ENCODE measurements at regions not wholly inside any gene's neighbourhood (a gene's known extent, or its start where the extent isn't known, plus 50 kb on each side); places are given as distances from the start of the nearest gene placed in this dataset.
"Not testable (repeated sequence)": the region's sequence is repeated elsewhere in the genome, so short reads cannot be mapped to it uniquely, and the experiment has no call there.

GRCh38 chr17:31736855-31737625, 122.0 kb downstream of the COPRS start:
- Histone ChIP-seq H3K79me2 (ENCODE audit: control insufficient read depth, insufficient read depth, low read length) (no peaks in the 10 kb centered on the region), H2AFZ (ENCODE audit: insufficient read depth, low read depth, low read length, poor library complexity, severe bottlenecking) (no peak overlapping the region), H3K36me3 (replicated peaks in 1 of 2; ENCODE audit: control extremely low read depth in 1 of 2, control insufficient read depth in 1 of 2, extremely low read depth in 1 of 2, insufficient read depth in 2 of 2, low read length in 1 of 2) (no peaks in the 10 kb centered on the region), H3K9me3 (ENCODE audit: control extremely low read depth in 1 of 3, control insufficient read depth in 2 of 3, insufficient read depth in 1 of 3, low read length in 2 of 3) (peaks cover 0 to 8% (median 0%) of the 10 kb centered on the region in 3 donors), H3K4me1 (ENCODE audit: control insufficient read depth in 2 of 2, insufficient read depth in 2 of 2, low read length in 2 of 2) (no peaks in the 10 kb centered on the region), H4K20me1 (ENCODE audit: control insufficient read depth, insufficient read depth, low read length, poor library complexity, severe bottlenecking) (no peaks in the 10 kb centered on the region), H3K4me3 (ENCODE audit: control extremely low read depth in 1 of 5, extremely low read depth in 1 of 5, insufficient read depth in 1 of 5, low read depth in 2 of 5, low read length in 4 of 5) (no peak overlapping the region), H3K27ac (ENCODE audit: low read length in 2 of 2) (no peak overlapping the region), H3K27me3 (replicated peaks in 1 of 4; ENCODE audit: control extremely low read depth in 1 of 4, control insufficient read depth in 3 of 4, insufficient read depth in 4 of 4, low read length in 3 of 4) (no peaks in the 10 kb centered on the region), H3K9ac (ENCODE audit: low read length) (no peak overlapping the region), H3K4me2 (replicated peaks; ENCODE audit: low read depth, low read length, poor library complexity, severe bottlenecking) (no peak overlapping the region)
- H3K4me3 Mint-ChIP-seq: no peak overlapping the region
- CTCF ChIA-PET: no interaction called here
- DNase-seq (no peak), ATAC-seq (ENCODE audit: low read depth) (no peak)
- H3K9me3 Mint-ChIP-seq (ENCODE audit: insufficient read depth): no peaks in the 10 kb centered on the region
- POLR2A ChIA-PET: no interaction called here
- H3K27ac Mint-ChIP-seq: no peak overlapping the region
- 67% methylated on average over 1 of the region's 5 CpGs for WGBS (ENCODE audit: insufficient coverage)
- peaks cover 14% of the 10 kb centered on the region for H3K27me3 Mint-ChIP-seq
- intact Hi-C loops (cut with micrococcal nuclease): no loop called here
- H3K4me1 Mint-ChIP-seq: no peaks in the 10 kb centered on the region
- no peak for TF ChIP-seq EZH2 (IDR thresholded peaks at IDR 0.05; ENCODE audit: borderline replicate concordance, insufficient read depth, low read depth, low read length, poor library complexity, severe bottlenecking)
- TF ChIP-seq, protein P1, sequence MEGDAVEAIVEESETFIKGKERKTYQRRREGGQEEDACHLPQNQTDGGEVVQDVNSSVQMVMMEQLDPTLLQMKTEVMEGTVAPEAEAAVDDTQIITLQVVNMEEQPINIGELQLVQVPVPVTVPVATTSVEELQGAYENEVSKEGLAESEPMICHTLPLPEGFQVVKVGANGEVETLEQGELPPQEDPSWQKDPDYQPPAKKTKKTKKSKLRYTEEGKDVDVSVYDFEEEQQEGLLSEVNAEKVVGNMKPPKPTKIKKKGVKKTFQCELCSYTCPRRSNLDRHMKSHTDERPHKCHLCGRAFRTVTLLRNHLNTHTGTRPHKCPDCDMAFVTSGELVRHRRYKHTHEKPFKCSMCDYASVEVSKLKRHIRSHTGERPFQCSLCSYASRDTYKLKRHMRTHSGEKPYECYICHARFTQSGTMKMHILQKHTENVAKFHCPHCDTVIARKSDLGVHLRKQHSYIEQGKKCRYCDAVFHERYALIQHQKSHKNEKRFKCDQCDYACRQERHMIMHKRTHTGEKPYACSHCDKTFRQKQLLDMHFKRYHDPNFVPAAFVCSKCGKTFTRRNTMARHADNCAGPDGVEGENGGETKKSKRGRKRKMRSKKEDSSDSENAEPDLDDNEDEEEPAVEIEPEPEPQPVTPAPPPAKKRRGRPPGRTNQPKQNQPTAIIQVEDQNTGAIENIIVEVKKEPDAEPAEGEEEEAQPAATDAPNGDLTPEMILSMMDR (IDR thresholded peaks at IDR 0.05): no peak

DNA sequence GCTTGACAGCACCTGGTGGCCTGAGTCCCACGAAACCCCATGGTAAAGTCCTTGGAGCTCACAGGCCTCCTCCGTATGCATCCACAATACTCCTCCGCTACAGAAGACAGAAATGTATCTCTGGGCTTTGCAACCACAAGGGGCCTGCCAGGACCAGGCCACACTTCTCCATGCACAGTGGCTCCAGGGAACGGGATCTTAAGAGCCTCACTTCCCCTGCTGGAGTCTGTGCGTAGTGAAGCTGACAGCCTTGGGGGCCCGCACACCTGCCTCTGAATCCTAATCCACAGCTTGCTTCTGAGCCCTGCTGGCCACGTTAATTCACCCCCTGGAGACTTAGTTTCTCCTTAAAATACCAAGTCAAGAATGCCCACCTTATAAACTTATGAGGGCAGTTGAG, 125.7 kb downstream of the COPRS start:
- POLR2A ChIA-PET: no interaction called here
- no peak overlapping the region for H3K9ac ChIP-seq (ENCODE audit: low read length)
- WGBS (ENCODE audit: insufficient coverage): 94% methylated on average over 6 of the region's 7 CpGs
- no peak overlapping the region for H2AFZ ChIP-seq (ENCODE audit: insufficient read depth, low read depth, low read length, poor library complexity, severe bottlenecking)
- Mint-ChIP-seq H3K9me3 (ENCODE audit: insufficient read depth) (no peaks in the 10 kb centered on the region), H3K4me3 (no peak overlapping the region), H3K27ac (no peak overlapping the region), H3K4me1 (no peaks in the 10 kb centered on the region), H3K27me3 (peaks cover 5% of the 10 kb centered on the region)
- no peaks in the 10 kb centered on the region for H3K79me2 ChIP-seq (ENCODE audit: control insufficient read depth, insufficient read depth, low read length)
- ATAC-seq (ENCODE audit: low read depth): no peak
- no peak overlapping the region for H3K27ac ChIP-seq (ENCODE audit: low read length in 2 of 2)
- H3K4me2 ChIP-seq (replicated peaks; ENCODE audit: low read depth, low read length, poor library complexity, severe bottlenecking): no peak overlapping the region
- H3K4me3 ChIP-seq (ENCODE audit: control extremely low read depth in 1 of 5, extremely low read depth in 1 of 5, insufficient read depth in 1 of 5, low read depth in 2 of 5, low read length in 4 of 5): no peak overlapping the region
- no peaks in the 10 kb centered on the region for H3K4me1 ChIP-seq (ENCODE audit: control insufficient read depth in 2 of 2, insufficient read depth in 2 of 2, low read length in 2 of 2)
- peaks cover 0 to 15% (median 0%) of the 10 kb centered on the region in 3 donors for H3K9me3 ChIP-seq (ENCODE audit: control extremely low read depth in 1 of 3, control insufficient read depth in 2 of 3, insufficient read depth in 1 of 3, low read length in 2 of 3)
- no peaks in the 10 kb centered on the region for H4K20me1 ChIP-seq (ENCODE audit: control insufficient read depth, insufficient read depth, low read length, poor library complexity, severe bottlenecking)
- peaks cover 0 to 5% (median under 1%) of the 10 kb centered on the region in 4 experiments for H3K27me3 ChIP-seq (replicated peaks in 1 of 4; ENCODE audit: control extremely low read depth in 1 of 4, control insufficient read depth in 3 of 4, insufficient read depth in 4 of 4, low read length in 3 of 4)
- TF ChIP-seq, protein P1 (IDR thresholded peaks at IDR 0.05): no peak
- no peak for TF ChIP-seq EZH2 (IDR thresholded peaks at IDR 0.05; ENCODE audit: borderline replicate concordance, insufficient read depth, low read depth, low read length, poor library complexity, severe bottlenecking)
- intact Hi-C loops (cut with micrococcal nuclease): no loop called here
- no peak for DNase-seq
- H3K36me3 ChIP-seq (replicated peaks in 1 of 2; ENCODE audit: control extremely low read depth in 1 of 2, control insufficient read depth in 1 of 2, extremely low read depth in 1 of 2, insufficient read depth in 2 of 2, low read length in 1 of 2): no peaks in the 10 kb centered on the region
- CTCF ChIA-PET: no interaction called here

- H3K27ac ChIP-seq (ENCODE audit: low read length in 2 of 2); H3K9ac ChIP-seq (ENCODE audit: low read length); intact Hi-C loops (cut with micrococcal nuclease); H3K27me3 ChIP-seq (replicated peaks in 1 of 4; ENCODE audit: control extremely low read depth in 1 of 4, control insufficient read depth in 3 of 4, insufficient read depth in 4 of 4, low read length in 3 of 4); H3K4me1 Mint-ChIP-seq; H2AFZ ChIP-seq (ENCODE audit: insufficient read depth, low read depth, low read length, poor library complexity, severe bottlenecking); H3K79me2 ChIP-seq (ENCODE audit: control insufficient read depth, insufficient read depth, low read length); H3K4me3 Mint-ChIP-seq; H3K36me3 ChIP-seq (replicated peaks in 1 of 2; ENCODE audit: control extremely low read depth in 1 of 2, control insufficient read depth in 1 of 2, extremely low read depth in 1 of 2, insufficient read depth in 2 of 2, low read length in 1 of 2); H3K4me3 ChIP-seq (ENCODE audit: control extremely low read depth in 1 of 5, extremely low read depth in 1 of 5, insufficient read depth in 1 of 5, low read depth in 2 of 5, low read length in 4 of 5); ATAC-seq (ENCODE audit: low read depth); H3K9me3 Mint-ChIP-seq (ENCODE audit: insufficient read depth); H3K4me1 ChIP-seq (ENCODE audit: control insufficient read depth in 2 of 2, insufficient read depth in 2 of 2, low read length in 2 of 2); H3K27me3 Mint-ChIP-seq; POLR2A ChIA-PET; H3K27ac Mint-ChIP-seq; H4K20me1 ChIP-seq (ENCODE audit: control insufficient read depth, insufficient read depth, low read length, poor library complexity, severe bottlenecking); H3K4me2 ChIP-seq (replicated peaks; ENCODE audit: low read depth, low read length, poor library complexity, severe bottlenecking); DNase-seq; CTCF ChIA-PET: not testable (repeated sequence)
- H3K9me3 ChIP-seq (ENCODE audit: control extremely low read depth in 1 of 3, control insufficient read depth in 2 of 3, insufficient read depth in 1 of 3, low read length in 2 of 3): peaks cover 0 to 12% (median 0%) of the 10 kb centered on the region in 3 donors
- 100% methylated on average over 4 of the region's 5 CpGs for WGBS (ENCODE audit: insufficient coverage)
Observed at GRCh38 chr17:31731585-31732154, 127.4 kb downstream of the COPRS start.
